CD4-positive, alpha-beta T cell (primary cell): ENCODE measurements at regions not wholly inside any gene's neighbourhood (a gene's known extent, or its start where the extent isn't known, plus 50 kb on each side); places are given as distances from the start of the nearest gene placed in this dataset.

ENCODE experiments used
- ATAC-seq: fragments of 200-7000 bp; cut with Tn5 transposase; one replicate; pipeline ENCODE4 v1.10.0; 2022; ENCODE audit warnings: mild to moderate bottlenecking; ENCODE audit not compliant: poor library complexity
- CTCF ChIA-PET: fragments of 350-600 bp; sonication (Branson Sonifier 250); formaldehyde crosslinking; loops from one replicate; lab custom pipeline; 2021; ENCODE audit warnings: antibody characterized with exemption, inconsistent platforms; lab: Charles Lee
- POLR2A ChIA-PET: fragments of 350-600 bp; sonication (Branson Sonifier 250); formaldehyde crosslinking; loops from one replicate; lab custom pipeline; 2021; ENCODE audit warnings: antibody characterized with exemption, inconsistent platforms; lab: Charles Lee
- DNase-seq, 14 experiments: peaks; one replicate each; pipeline ENCODE4 v3.0.0-alpha.2; 2013 to 2020; ENCODE audit warnings: mixed read lengths in 2 of 14
- H3K27ac ChIP-seq, 2 donors: one replicate each; pipeline versions ENCODE4 v1.5.1 to v1.7.0; 2013; ENCODE audit warnings: low read length in 2 of 2, low read depth in 1 of 2, mild to moderate bottlenecking in 1 of 2
- H3K27me3 ChIP-seq, 2 experiments: 1 replicate in 1 of 2; 2 replicates in 1 of 2; pipeline versions ENCODE4 v1.6.1 to v1.7.0; 2013; ENCODE audit warnings: low read length in 2 of 2, control low read depth in 1 of 2, mild to moderate bottlenecking in 1 of 2, moderate library complexity in 1 of 2; ENCODE audit not compliant: insufficient read depth in 2 of 2, control insufficient read depth in 1 of 2
- H3K36me3 ChIP-seq: one replicate; pipeline ENCODE4 v1.6.1; 2013; ENCODE audit warnings: low read length, control low read depth; ENCODE audit not compliant: insufficient read depth
- H3K4me1 ChIP-seq: one replicate; pipeline ENCODE4 v1.6.1; 2013; ENCODE audit warnings: low read length, control low read depth; ENCODE audit not compliant: insufficient read depth
- H3K4me3 ChIP-seq: one replicate; pipeline ENCODE4 v1.5.1; 2013; ENCODE audit warnings: mild to moderate bottlenecking, low read length, moderate library complexity
- H3K9me3 ChIP-seq, 2 experiments: 1 replicate in 1 of 2; 2 replicates in 1 of 2; pipeline versions ENCODE4 v1.6.1 to v1.7.0; 2013; ENCODE audit warnings: low read length in 2 of 2, mild to moderate bottlenecking in 2 of 2, control low read depth in 1 of 2, moderate library complexity in 1 of 2; ENCODE audit not compliant: control insufficient read depth in 1 of 2, insufficient read depth in 1 of 2
- H3K27ac Mint-ChIP-seq: one replicate; pipeline ENCODE4 v1.8.0; 2020; ENCODE audit warnings: mixed read lengths
- H3K27me3 Mint-ChIP-seq: one replicate; pipeline ENCODE4 v1.8.0; 2021; ENCODE audit warnings: mixed read lengths
- H3K36me3 Mint-ChIP-seq: one replicate; pipeline ENCODE4 v1.8.0; 2021; ENCODE audit warnings: low read depth, mixed read lengths
- H3K4me1 Mint-ChIP-seq: one replicate; pipeline ENCODE4 v1.8.0; 2021; ENCODE audit warnings: low read depth, mixed read lengths
- H3K4me3 Mint-ChIP-seq: one replicate; pipeline ENCODE4 v1.8.0; 2020; ENCODE audit warnings: mild to moderate bottlenecking, mixed read lengths
- H3K9me3 Mint-ChIP-seq: one replicate; pipeline ENCODE4 v1.8.0; 2020; ENCODE audit warnings: mixed read lengths
- CTCF ChIP-seq: fragments of 200-600 bp; IDR thresholded peaks from one replicate; pipeline ENCODE4 v1.8.0; 2022; ENCODE audit warnings: antibody characterized with exemption, mild to moderate bottlenecking
- intact Hi-C, 2 experiments: fragments of 100-400 bp; cut with DNase I in 1 of 2; cut with micrococcal nuclease in 1 of 2; formaldehyde crosslinking; loops; one replicate each; pipeline versions ENCODE4 v1.15.1 to v1.9.0; 2023 to 2025; cut with DNase I, micrococcal nuclease

GRCh38 chr14:76958980-76959710 is 69.4 kb downstream of the IRF2BPL start:
- peaks cover 82% of the 10 kb centered on the region for H3K4me1 ChIP-seq
- H3K4me1 Mint-ChIP-seq = peaks cover 88% of the 10 kb centered on the region
- H3K36me3 ChIP-seq = no peaks in the 10 kb centered on the region
- H3K27ac Mint-ChIP-seq = peak overlapping the region; percentile 92
- ChIA-PET CTCF (interaction anchor here (2.5 kb wide), 1 partner anchor 12 kb away, joined by 9 read pairs; no protein-coding TSS in a partner anchor), POLR2A (interaction anchor here (1.4 kb wide), 1 partner anchor 81 kb away, joined by 5 read pairs; no protein-coding TSS in a partner anchor)
- H3K4me3 Mint-ChIP-seq = peak overlapping the region; percentile 49
- no peak overlapping the region for H3K27ac ChIP-seq
- intact Hi-C loops = loop anchor here in 1 of 2 experiments (10.0 kb wide), 1 partner anchor 356 kb away; no protein-coding TSS in a partner anchor
- no peaks in the 10 kb centered on the region for H3K9me3 ChIP-seq
- H3K9me3 Mint-ChIP-seq = no peaks in the 10 kb centered on the region
- ATAC-seq (no peak), DNase-seq (peak in 2 of 14 experiments; percentile 35 to 56)
- no peaks in the 10 kb centered on the region for H3K36me3 Mint-ChIP-seq
- H3K27me3 ChIP-seq = no peaks in the 10 kb centered on the region
- no peak overlapping the region for H3K4me3 ChIP-seq
- no peaks in the 10 kb centered on the region for H3K27me3 Mint-ChIP-seq
- TF ChIP-seq CTCF = no peak

GRCh38 chr14:76958020-76958979 is 70.2 kb downstream of the IRF2BPL start:
- ATAC-seq (no peak), DNase-seq (peak in 3 of 14 experiments; percentile 13 to 62 (median 43))
- Histone ChIP-seq H3K4me1 (peaks cover 82% of the 10 kb centered on the region), H3K4me3 (no peak overlapping the region), H3K9me3 (no peaks in the 10 kb centered on the region), H3K36me3 (no peaks in the 10 kb centered on the region), H3K27ac (peak overlapping the region; percentile 78 to 95), H3K27me3 (no peaks in the 10 kb centered on the region)
- H3K27me3 Mint-ChIP-seq = no peaks in the 10 kb centered on the region
- intact Hi-C loops = loop anchor here in 1 of 2 experiments (10.0 kb wide), 1 partner anchor 357 kb away; no protein-coding TSS in a partner anchor
- H3K36me3 Mint-ChIP-seq = no peaks in the 10 kb centered on the region
- ChIA-PET CTCF (interaction anchor here (0.5 to 2.5 kb wide), 3 partner anchors 11 to 80 kb away, joined by 3 to 9 read pairs (median 3); no protein-coding TSS in a partner anchor), POLR2A (interaction anchor here (0.8 to 1.4 kb wide), 3 partner anchors 28 to 82 kb away, joined by 3 to 5 read pairs (median 5); no protein-coding TSS in a partner anchor)
- no peak for TF ChIP-seq CTCF
- H3K4me3 Mint-ChIP-seq = peak overlapping the region; percentile 49
- H3K9me3 Mint-ChIP-seq = no peaks in the 10 kb centered on the region
- peaks cover 86% of the 10 kb centered on the region for H3K4me1 Mint-ChIP-seq
- peak overlapping the region; percentile 92 for H3K27ac Mint-ChIP-seq
